ENCODE measurements at regions not wholly inside any gene's neighbourhood (a gene's known extent, or its start where the extent isn't known, plus 50 kb on each side); places are given as distances from the start of the nearest gene placed in this dataset.
"Not testable (repeated sequence)": the region's sequence is repeated elsewhere in the genome, so short reads cannot be mapped to it uniquely, and the experiment has no call there.

- Histone ChIP-seq H3K27me3 (ENCODE audit: control insufficient read depth, insufficient read depth, low read length) (no peaks in the 10 kb centered on the region), H3K36me3 (ENCODE audit: control insufficient read depth, insufficient read depth, low read length) (no peaks in the 10 kb centered on the region), H3K79me2 (no peaks in the 10 kb centered on the region), H3K27ac (no peak overlapping the region), H3K9me3 (ENCODE audit: control insufficient read depth, low read length) (no peaks in the 10 kb centered on the region), H3K4me2 (ENCODE audit: low read length) (no peak overlapping the region), H3K4me1 (no peaks in the 10 kb centered on the region), H3K4me3 (ENCODE audit: low read depth, low read length) (no peak overlapping the region), H3K9ac (no peak overlapping the region), H2AFZ (no peak overlapping the region)
- TF ChIP-seq CTCF (IDR thresholded peaks at IDR 0.05): no peak
Measured at GRCh38 chr1:43108080-43108479, 64.0 kb downstream of the EBNA1BP2 start.

- H3K79me2 ChIP-seq: no peaks in the 10 kb centered on the region
- no peak overlapping the region for H3K9ac ChIP-seq
- no peak overlapping the region for H3K27ac ChIP-seq
- H3K4me2 ChIP-seq (ENCODE audit: low read length): no peak overlapping the region
- H3K4me3 ChIP-seq (ENCODE audit: low read depth, low read length): no peak overlapping the region
- H3K9me3 ChIP-seq (ENCODE audit: control insufficient read depth, low read length): no peaks in the 10 kb centered on the region
- H3K4me1 ChIP-seq: no peaks in the 10 kb centered on the region
- TF ChIP-seq CTCF (IDR thresholded peaks at IDR 0.05): no peak
- H2AFZ ChIP-seq: no peak overlapping the region
- H3K36me3 ChIP-seq (ENCODE audit: control insufficient read depth, insufficient read depth, low read length): no peaks in the 10 kb centered on the region
- H3K27me3 ChIP-seq (ENCODE audit: control insufficient read depth, insufficient read depth, low read length): no peaks in the 10 kb centered on the region
Measured at GRCh38 chr1:43107664-43108063, 64.4 kb downstream of the EBNA1BP2 start.

- H3K27me3 ChIP-seq (ENCODE audit: control insufficient read depth, insufficient read depth, low read length): no peaks in the 10 kb centered on the region
- no peak overlapping the region for H3K27ac ChIP-seq
- H3K9me3 ChIP-seq (ENCODE audit: control insufficient read depth, low read length): no peaks in the 10 kb centered on the region
- H3K9ac ChIP-seq: no peak overlapping the region
- H3K4me2 ChIP-seq (ENCODE audit: low read length): no peak overlapping the region
- no peaks in the 10 kb centered on the region for H3K4me1 ChIP-seq
- no peak overlapping the region for H3K4me3 ChIP-seq (ENCODE audit: low read depth, low read length)
- no peaks in the 10 kb centered on the region for H3K79me2 ChIP-seq
- H3K36me3 ChIP-seq (ENCODE audit: control insufficient read depth, insufficient read depth, low read length): no peaks in the 10 kb centered on the region
- H2AFZ ChIP-seq: no peak overlapping the region
- TF ChIP-seq CTCF (IDR thresholded peaks at IDR 0.05): no peak
Measured at GRCh38 chr1:43104027-43104763, 67.9 kb downstream of the EBNA1BP2 start.

- no peaks in the 10 kb centered on the region for H3K27me3 ChIP-seq (ENCODE audit: control insufficient read depth, insufficient read depth, low read length)
- H3K27ac ChIP-seq: no peak overlapping the region
- no peak overlapping the region for H3K9ac ChIP-seq
- no peak for TF ChIP-seq CTCF (IDR thresholded peaks at IDR 0.05)
- no peak overlapping the region for H3K4me3 ChIP-seq (ENCODE audit: low read depth, low read length)
- H2AFZ ChIP-seq: no peak overlapping the region
- no peak overlapping the region for H3K4me2 ChIP-seq (ENCODE audit: low read length)
- no peaks in the 10 kb centered on the region for H3K79me2 ChIP-seq
- H3K36me3 ChIP-seq (ENCODE audit: control insufficient read depth, insufficient read depth, low read length): no peaks in the 10 kb centered on the region
- no peaks in the 10 kb centered on the region for H3K9me3 ChIP-seq (ENCODE audit: control insufficient read depth, low read length)
- H3K4me1 ChIP-seq: no peaks in the 10 kb centered on the region
Measured at GRCh38 chr1:43101061-43101460, 71.0 kb downstream of the EBNA1BP2 start.

- H3K27ac ChIP-seq: no peak overlapping the region
Measured at GRCh38 chr1:43098200-43098599, 73.9 kb downstream of the EBNA1BP2 start.

GRCh38 chr1:43096528-43096927 lies 75.6 kb downstream of the EBNA1BP2 start:
- not testable (repeated sequence) for H3K4me1 ChIP-seq; H3K27me3 ChIP-seq (ENCODE audit: control insufficient read depth, insufficient read depth, low read length); H3K79me2 ChIP-seq; H3K4me3 ChIP-seq (ENCODE audit: low read depth, low read length); H3K27ac ChIP-seq; H3K36me3 ChIP-seq (ENCODE audit: control insufficient read depth, insufficient read depth, low read length); H3K9ac ChIP-seq; H3K9me3 ChIP-seq (ENCODE audit: control insufficient read depth, low read length); H2AFZ ChIP-seq; H3K4me2 ChIP-seq (ENCODE audit: low read length)

More at GRCh38 chr1:43098200-43098599, 73.9 kb downstream of the EBNA1BP2 start:
- Histone ChIP-seq H3K27me3 (ENCODE audit: control insufficient read depth, insufficient read depth, low read length) (no peaks in the 10 kb centered on the region), H2AFZ (no peak overlapping the region), H3K9ac (no peak overlapping the region), H3K4me1 (no peaks in the 10 kb centered on the region), H3K9me3 (ENCODE audit: control insufficient read depth, low read length) (no peaks in the 10 kb centered on the region), H3K36me3 (ENCODE audit: control insufficient read depth, insufficient read depth, low read length) (no peaks in the 10 kb centered on the region), H3K79me2 (no peaks in the 10 kb centered on the region), H3K4me2 (ENCODE audit: low read length) (no peak overlapping the region), H3K4me3 (ENCODE audit: low read depth, low read length) (no peak overlapping the region)
- TF ChIP-seq CTCF (IDR thresholded peaks at IDR 0.05): no peak

- H3K4me1 ChIP-seq; H3K9me3 ChIP-seq (ENCODE audit: control insufficient read depth, low read length); H2AFZ ChIP-seq; H3K36me3 ChIP-seq (ENCODE audit: control insufficient read depth, insufficient read depth, low read length); H3K9ac ChIP-seq; H3K4me3 ChIP-seq (ENCODE audit: low read depth, low read length); H3K27ac ChIP-seq; H3K27me3 ChIP-seq (ENCODE audit: control insufficient read depth, insufficient read depth, low read length); H3K4me2 ChIP-seq (ENCODE audit: low read length); H3K79me2 ChIP-seq: not testable (repeated sequence)
Measured at GRCh38 chr1:43090812-43091211, 81.3 kb downstream of the EBNA1BP2 start.

All from parathyroid adenoma (tissue), 2 donors.